ENCODE measurements at regions not wholly inside any gene's neighbourhood (a gene's known extent, or its start where the extent isn't known, plus 50 kb on each side); places are given as distances from the start of the nearest gene placed in this dataset.

DNA sequence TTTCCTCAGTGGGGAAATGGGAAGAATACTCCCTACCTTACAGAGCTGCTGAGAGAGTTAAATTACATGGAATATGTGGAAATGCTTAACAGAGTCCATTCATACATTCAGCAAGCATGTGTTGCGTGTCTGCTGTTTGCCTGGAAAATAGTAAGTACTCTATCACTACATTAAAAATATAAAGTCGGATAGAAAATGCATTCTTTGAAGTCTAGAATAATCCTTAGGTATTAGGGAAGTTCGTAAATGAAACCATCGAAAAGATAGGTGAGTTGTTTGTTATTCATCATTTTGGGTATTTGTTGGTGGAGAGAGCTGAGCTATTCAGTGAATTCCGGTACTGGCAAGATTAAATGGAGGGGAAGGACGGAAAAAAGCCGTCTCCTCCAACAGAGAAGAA, 200.1 kb downstream of the OPA1 start:
- TF ChIP-seq, protein P1, sequence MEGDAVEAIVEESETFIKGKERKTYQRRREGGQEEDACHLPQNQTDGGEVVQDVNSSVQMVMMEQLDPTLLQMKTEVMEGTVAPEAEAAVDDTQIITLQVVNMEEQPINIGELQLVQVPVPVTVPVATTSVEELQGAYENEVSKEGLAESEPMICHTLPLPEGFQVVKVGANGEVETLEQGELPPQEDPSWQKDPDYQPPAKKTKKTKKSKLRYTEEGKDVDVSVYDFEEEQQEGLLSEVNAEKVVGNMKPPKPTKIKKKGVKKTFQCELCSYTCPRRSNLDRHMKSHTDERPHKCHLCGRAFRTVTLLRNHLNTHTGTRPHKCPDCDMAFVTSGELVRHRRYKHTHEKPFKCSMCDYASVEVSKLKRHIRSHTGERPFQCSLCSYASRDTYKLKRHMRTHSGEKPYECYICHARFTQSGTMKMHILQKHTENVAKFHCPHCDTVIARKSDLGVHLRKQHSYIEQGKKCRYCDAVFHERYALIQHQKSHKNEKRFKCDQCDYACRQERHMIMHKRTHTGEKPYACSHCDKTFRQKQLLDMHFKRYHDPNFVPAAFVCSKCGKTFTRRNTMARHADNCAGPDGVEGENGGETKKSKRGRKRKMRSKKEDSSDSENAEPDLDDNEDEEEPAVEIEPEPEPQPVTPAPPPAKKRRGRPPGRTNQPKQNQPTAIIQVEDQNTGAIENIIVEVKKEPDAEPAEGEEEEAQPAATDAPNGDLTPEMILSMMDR (IDR thresholded peaks at IDR 0.05) = no peak
- no peak for TF ChIP-seq POLR2AphosphoS5 (IDR thresholded peaks at IDR 0.05)

Measured in suprapubic skin (tissue), 3 donors.